Keratinocyte (primary cell): ENCODE measurements at regions not wholly inside any gene's neighbourhood (a gene's known extent, or its start where the extent isn't known, plus 50 kb on each side); places are given as distances from the start of the nearest gene placed in this dataset.

ENCODE experiments used
- DNase-seq: peaks from one replicate; pipeline ENCODE4 v3.0.0-alpha.2; 2011; ENCODE audit warnings: low read depth, missing footprints, low spot score
- FAIRE-seq: peaks from 2 replicates; lab custom pipeline; 2011; peaks lifted over from hg19 to GRCh38; lab: Jason Lieb, UNC
- H2AFZ ChIP-seq: 2 replicates; pipeline ENCODE4 v1.6.0; 2012; ENCODE audit warnings: low read length, control low read depth, inconsistent platforms; ENCODE audit not compliant: control insufficient read depth
- H3K27ac ChIP-seq: 2 replicates; pipeline ENCODE4 v1.5.1; 2011; ENCODE audit warnings: low read length; ENCODE audit not compliant: control insufficient read depth, insufficient read depth
- H3K27me3 ChIP-seq: 3 replicates; pipeline ENCODE4 v1.6.0; 2011; ENCODE audit warnings: low read length; ENCODE audit not compliant: control insufficient read depth, insufficient read depth; ENCODE audit errors: extremely low read depth
- H3K36me3 ChIP-seq, 2 experiments: 2 replicates in 1 of 2; 3 replicates in 1 of 2; pipeline ENCODE4 v1.5.1; 2011; ENCODE audit warnings: low read length in 2 of 2, mild to moderate bottlenecking in 1 of 2; ENCODE audit not compliant: control insufficient read depth in 2 of 2, insufficient read depth in 2 of 2; ENCODE audit errors: extremely low read depth in 1 of 2
- H3K4me1 ChIP-seq: 3 replicates; pipeline ENCODE4 v1.5.1; 2011; ENCODE audit warnings: low read length; ENCODE audit not compliant: control insufficient read depth, insufficient read depth; ENCODE audit errors: extremely low read depth
- H3K4me2 ChIP-seq: 3 replicates; pipeline ENCODE4 v1.6.0; 2011; ENCODE audit warnings: low read depth, low read length; ENCODE audit not compliant: control insufficient read depth, insufficient read depth; ENCODE audit errors: extremely low read depth
- H3K4me3 ChIP-seq, 3 experiments: fragments of 200-600 bp in 1 of 3; sonication (generic) in 1 of 3; 2 replicates in 2 of 3; 3 replicates in 1 of 3; pipeline ENCODE4 v1.5.1; 2011 to 2016; ENCODE audit warnings: low read length in 3 of 3, mild to moderate bottlenecking in 3 of 3, control low read depth in 2 of 3, inconsistent platforms in 1 of 3, low read depth in 1 of 3, mixed read lengths in 1 of 3, mixed run types in 1 of 3, moderate library complexity in 1 of 3; ENCODE audit not compliant: control insufficient read depth in 2 of 3, insufficient read depth in 2 of 3; ENCODE audit errors: extremely low read depth in 1 of 3
- H3K79me2 ChIP-seq: 2 replicates; pipeline ENCODE4 v1.6.0; 2012; ENCODE audit warnings: low read length; ENCODE audit not compliant: control insufficient read depth, insufficient read depth
- H3K9ac ChIP-seq: 3 replicates; pipeline ENCODE4 v1.6.0; 2011; ENCODE audit warnings: low read length; ENCODE audit not compliant: control insufficient read depth, insufficient read depth; ENCODE audit errors: extremely low read depth
- H3K9me1 ChIP-seq: 3 replicates; pipeline ENCODE4 v1.6.0; 2011; ENCODE audit warnings: low read length; ENCODE audit not compliant: control insufficient read depth, insufficient read depth; ENCODE audit errors: extremely low read depth
- H3K9me3 ChIP-seq: 2 replicates; pipeline ENCODE4 v1.5.1; 2012; ENCODE audit warnings: low read depth, low read length; ENCODE audit not compliant: control insufficient read depth
- H4K20me1 ChIP-seq: 3 replicates; pipeline ENCODE4 v1.6.0; 2011; ENCODE audit warnings: low read length; ENCODE audit not compliant: control insufficient read depth, insufficient read depth; ENCODE audit errors: extremely low read depth
- CTCF ChIP-seq, 3 experiments: IDR thresholded peaks in 1 of 3; conservative IDR thresholded peaks in 1 of 3; optimal IDR thresholded peaks in 1 of 3; 2 replicates in 2 of 3; 3 replicates in 1 of 3; pipeline versions ENCODE3 to v1.5.1; 2011; ENCODE audit warnings: low read length in 3 of 3, mild to moderate bottlenecking in 3 of 3, moderate library complexity in 2 of 3, control low read depth in 1 of 3, inconsistent platforms in 1 of 3; ENCODE audit not compliant: insufficient read depth in 2 of 3; ENCODE audit errors: extremely low read depth in 1 of 3
- EZH2 ChIP-seq: IDR thresholded peaks from one replicate; pipeline ENCODE4 v1.6.1; 2012; ENCODE audit warnings: inconsistent platforms, mild to moderate bottlenecking, low read length, moderate library complexity
- dilution Hi-C: fragments of 300-500 bp; cut with MboI; formaldehyde crosslinking; loops from one replicate; pipeline ENCODE4 v1.7.0; 2020; ENCODE audit warnings: low sequenced_read_pairs; ENCODE audit not compliant: extremely low pct_ligation_motif_present

DNA sequence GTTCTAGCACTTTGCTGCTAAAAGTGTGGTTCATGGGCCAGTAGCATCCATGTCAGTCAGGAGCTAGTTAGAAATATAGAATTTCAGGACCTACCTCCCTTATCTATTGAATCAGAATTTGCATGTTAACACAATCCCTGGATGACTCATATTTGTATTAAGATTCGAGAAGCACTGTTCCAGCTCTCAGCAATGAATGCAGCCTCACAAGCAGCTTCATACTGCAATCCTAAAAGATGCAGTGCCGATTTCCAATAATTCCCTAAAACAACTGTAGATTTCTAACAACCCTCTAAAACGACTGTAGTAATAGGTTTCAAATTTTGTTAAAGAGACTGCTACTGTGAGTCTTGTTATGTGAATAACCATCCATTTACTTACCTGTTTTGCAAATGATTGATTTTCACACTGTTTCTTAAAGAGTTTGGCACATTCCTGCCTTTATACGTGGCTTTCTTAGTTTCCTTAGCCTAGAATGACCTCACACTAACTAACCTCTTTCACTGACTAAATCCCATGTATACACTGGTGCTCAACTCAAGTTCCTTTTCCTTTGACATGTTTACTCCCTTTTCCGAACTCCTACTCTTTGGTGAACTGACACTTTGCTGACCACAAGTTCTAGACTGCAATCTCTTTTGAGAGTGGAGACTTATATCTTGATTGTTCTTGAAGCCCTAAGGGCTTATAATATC lies 511.8 kb downstream of the METTL15 start:
- Histone ChIP-seq H4K20me1 (no peaks in the 10 kb centered on the region), H3K9me3 (no peaks in the 10 kb centered on the region), H3K9ac (no peak overlapping the region), H3K9me1 (no peaks in the 10 kb centered on the region), H3K4me2 (peak overlapping the region; percentile 75), H3K79me2 (no peaks in the 10 kb centered on the region), H3K27me3 (no peaks in the 10 kb centered on the region), H3K4me3 (peak overlapping the region in 1 of 3 experiments; percentile 52), H2AFZ (peak overlapping the region; percentile 35), H3K4me1 (peaks cover 31% of the 10 kb centered on the region), H3K27ac (peak overlapping the region; percentile 42), H3K36me3 (no peaks in the 10 kb centered on the region)
- DNase-seq: peak; percentile 45
- no peak for TF ChIP-seq CTCF (optimal IDR thresholded peaks at IDR 0.05 in 1 of 3, IDR thresholded peaks at IDR 0.05 in 1 of 3, conservative IDR thresholded peaks at IDR 0.05 in 1 of 3; ENCODE audit: extremely low read depth in 1 of 3, insufficient read depth in 2 of 3, low read length in 3 of 3)
- TF ChIP-seq EZH2: no peak
- peak; percentile 59 for FAIRE-seq
- dilution Hi-C loops: no loop called here

- Histone ChIP-seq H3K9ac (no peak overlapping the region), H3K79me2 (no peaks in the 10 kb centered on the region), H3K27me3 (no peaks in the 10 kb centered on the region), H3K4me1 (peaks cover 31% of the 10 kb centered on the region), H3K4me2 (no peak overlapping the region), H3K4me3 (no peak overlapping the region), H3K27ac (no peak overlapping the region), H3K9me3 (no peaks in the 10 kb centered on the region), H4K20me1 (no peaks in the 10 kb centered on the region), H2AFZ (peak overlapping the region; percentile 46), H3K36me3 (no peaks in the 10 kb centered on the region), H3K9me1 (no peaks in the 10 kb centered on the region)
- no peak for DNase-seq
- dilution Hi-C loops: no loop called here
- TF ChIP-seq EZH2 (no peak), CTCF (optimal IDR thresholded peaks at IDR 0.05 in 1 of 3, IDR thresholded peaks at IDR 0.05 in 1 of 3, conservative IDR thresholded peaks at IDR 0.05 in 1 of 3; ENCODE audit: extremely low read depth in 1 of 3, insufficient read depth in 2 of 3, low read length in 3 of 3) (no peak)
- no peak for FAIRE-seq
These were observed 510.2 kb downstream of the METTL15 start for GRCh38 chr11:28618416-28618815.
